ENCODE measurements at regions not wholly inside any gene's neighbourhood (a gene's known extent, or its start where the extent isn't known, plus 50 kb on each side); places are given as distances from the start of the nearest gene placed in this dataset.

DNA sequence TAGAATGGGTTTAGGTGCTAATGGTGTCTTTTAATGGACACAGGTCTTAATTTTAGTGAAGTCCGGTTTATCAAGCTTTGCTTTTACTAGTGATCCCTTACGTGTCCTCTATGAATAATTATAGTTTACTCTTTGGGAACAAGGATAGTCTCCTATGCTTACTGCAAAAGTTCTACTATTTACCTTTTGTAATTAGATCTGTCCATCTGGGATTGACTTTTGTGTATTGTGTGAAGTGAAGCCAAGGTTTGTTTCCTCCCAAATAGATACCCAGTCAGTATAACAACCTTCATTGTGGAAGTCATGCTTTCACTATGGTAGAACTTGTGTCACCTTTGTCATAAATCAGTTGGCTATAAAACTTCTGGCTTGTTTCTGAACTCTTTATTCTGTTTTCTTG is 740.9 kb upstream of the CRIM1 start:
- Histone ChIP-seq H2BK120ac (replicated peaks; ENCODE audit: low read depth, low read length) (no peak overlapping the region), H2AK5ac (ENCODE audit: low read depth, low read length) (no peak overlapping the region), H3K23ac (ENCODE audit: insufficient read length) (no peak overlapping the region), H3K4me3 (ENCODE audit: extremely low read depth in 1 of 4, insufficient read depth in 2 of 4, low read depth in 3 of 4, low read length in 4 of 4) (no peak overlapping the region), H3K18ac (ENCODE audit: extremely low read depth, low read length) (no peak overlapping the region), H2BK20ac (ENCODE audit: low read length) (no peak overlapping the region), H4K20me1 (replicated peaks in 1 of 2; ENCODE audit: control insufficient read depth in 1 of 2, insufficient read depth in 2 of 2, low read length in 2 of 2) (no peaks in the 10 kb centered on the region), H3K9me3 (ENCODE audit: insufficient read depth in 2 of 2, low read depth in 1 of 2, low read length in 1 of 2) (no peaks in the 10 kb centered on the region), H3K36me3 (ENCODE audit: control insufficient read depth in 2 of 4, insufficient read depth in 4 of 4, low read length in 3 of 4) (no peaks in the 10 kb centered on the region), H4K5ac (ENCODE audit: insufficient read length, low read depth, low read length) (no peak overlapping the region), H2AFZ (ENCODE audit: low read length) (no peak overlapping the region), H3K56ac (replicated peaks; ENCODE audit: insufficient read length, low read depth, low read length) (no peak overlapping the region), H3K27ac (ENCODE audit: low read depth, low read length) (no peak overlapping the region), H3K79me2 (ENCODE audit: control insufficient read depth in 1 of 2, insufficient read depth in 2 of 2, low read length in 2 of 2) (no peaks in the 10 kb centered on the region), H2BK12ac (ENCODE audit: low read depth, low read length) (no peak overlapping the region), H3K27me3 (replicated peaks in 1 of 4; ENCODE audit: control insufficient read depth in 3 of 4, extremely low read depth in 1 of 4, insufficient read depth in 3 of 4, low read length in 3 of 4) (no peaks in the 10 kb centered on the region), H2BK5ac (ENCODE audit: low read depth, low read length) (no peak overlapping the region), H3K23me2 (ENCODE audit: low read depth, low read length) (no peaks in the 10 kb centered on the region), H2BK15ac (ENCODE audit: low read length) (no peak overlapping the region), H3K4me1 (replicated peaks in 1 of 4; ENCODE audit: control insufficient read depth in 3 of 4, insufficient read depth in 4 of 4, low read length in 3 of 4) (no peaks in the 10 kb centered on the region), H3K14ac (ENCODE audit: insufficient read length) (no peak overlapping the region), H3K9ac (replicated peaks in 1 of 4; ENCODE audit: extremely low read depth in 1 of 4, low read depth in 3 of 4, low read length in 3 of 4) (no peak overlapping the region), H3K79me1 (ENCODE audit: low read depth, low read length) (no peaks in the 10 kb centered on the region), H4K8ac (ENCODE audit: extremely low read depth, insufficient read depth, low read length) (no peak overlapping the region), H3K4me2 (ENCODE audit: insufficient read depth in 1 of 2, low read depth in 2 of 2, low read length in 2 of 2) (no peak overlapping the region), H4K91ac (replicated peaks; ENCODE audit: insufficient read length, low read length) (no peak overlapping the region), H3K4ac (replicated peaks; ENCODE audit: insufficient read length, low read depth, low read length) (no peak overlapping the region)
- 100% methylated on average over 2 of the region's 2 CpGs; no CpG with 5 or more reads in 1 of the 2 experiments for WGBS, 2 experiments (ENCODE audit: extremely low coverage in 1 of 2, insufficient coverage in 1 of 2, insufficient read length in 1 of 2, insufficient replicate concordance in 2 of 2, low coverage in 1 of 2, low lambda C conversion rate in 2 of 2, missing lambda C conversion rate in 1 of 2)
- POLR2A ChIA-PET (ENCODE audit: partially characterized antibody) = no interaction called here
- TF ChIP-seq TAF1 (IDR thresholded peaks at IDR 0.05; ENCODE audit: low read depth, low read length) (no peak), NANOG (IDR thresholded peaks at IDR 0.05; ENCODE audit: insufficient read depth, low read depth, low read length, poor library complexity, severe bottlenecking) (no peak), KDM5A (IDR thresholded peaks at IDR 0.05; ENCODE audit: low read length) (no peak), RAD21 (IDR thresholded peaks at IDR 0.05 in 1 of 2, conservative IDR thresholded peaks at IDR 0.05 in 1 of 2; ENCODE audit: low read depth in 2 of 2, low read length in 2 of 2) (no peak), RNF2 (IDR thresholded peaks at IDR 0.05; ENCODE audit: borderline replicate concordance, low read depth, low read length, missing control alignments, poor library complexity, severe bottlenecking) (no peak), TCF12 (IDR thresholded peaks at IDR 0.05; ENCODE audit: low read depth, low read length) (no peak), FOSL1 (IDR thresholded peaks at IDR 0.05; ENCODE audit: insufficient read depth, low read depth, low read length) (no peak), POLR2A (IDR thresholded peaks at IDR 0.05; ENCODE audit: control extremely low read depth in 1 of 2, low read depth in 2 of 2, low read length in 2 of 2) (no peak), RBBP5 (IDR thresholded peaks at IDR 0.05; ENCODE audit: borderline replicate concordance, low read depth, low read length) (no peak), CREB1 (IDR thresholded peaks at IDR 0.05) (no peak), YY1 (IDR thresholded peaks at IDR 0.05; ENCODE audit: low read depth, low read length) (no peak), PHF8 (conservative IDR thresholded peaks at IDR 0.05; ENCODE audit: low read depth, low read length) (no peak)
- TF ChIP-seq, protein P1, sequence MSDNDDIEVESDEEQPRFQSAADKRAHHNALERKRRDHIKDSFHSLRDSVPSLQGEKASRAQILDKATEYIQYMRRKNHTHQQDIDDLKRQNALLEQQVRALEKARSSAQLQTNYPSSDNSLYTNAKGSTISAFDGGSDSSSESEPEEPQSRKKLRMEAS (IDR thresholded peaks at IDR 0.05) = no peak
- FAIRE-seq = no peak
- CTCF ChIA-PET (ENCODE audit: partially characterized antibody) = no interaction called here
- DNase-seq (ENCODE audit: low read depth in 1 of 2, low spot score in 2 of 2) = no peak

Measured in H1 (cell line).